ENCODE measurements at regions not wholly inside any gene's neighbourhood (a gene's known extent, or its start where the extent isn't known, plus 50 kb on each side); places are given as distances from the start of the nearest gene placed in this dataset.
A peak's percentile ranks its signal among the peaks of the same experiment; 100 is the strongest.
"Not testable (repeated sequence)": the region's sequence is repeated elsewhere in the genome, so short reads cannot be mapped to it uniquely, and the experiment has no call there.

- H3K36me3 ChIP-seq (replicated peaks; ENCODE audit: control insufficient read depth, insufficient read depth, low read length) = no peaks in the 10 kb centered on the region
- H3K27me3 ChIP-seq (ENCODE audit: control insufficient read depth, insufficient read depth, low read length) = no peaks in the 10 kb centered on the region
- no peak overlapping the region for H3K4me3 ChIP-seq (ENCODE audit: insufficient read depth, low read depth, low read length)
- no peak for DNase-seq
Measured at GRCh38 chrX:136975684-136976470, 57.9 kb downstream of the GPR101 start.

GRCh38 chrX:136967966-136968365, 65.8 kb downstream of the GPR101 start:
- DNase-seq = no peak
- no peaks in the 10 kb centered on the region for H3K27me3 ChIP-seq (ENCODE audit: control insufficient read depth, insufficient read depth, low read length)
- no peak overlapping the region for H3K4me3 ChIP-seq (ENCODE audit: insufficient read depth, low read depth, low read length)
- no peaks in the 10 kb centered on the region for H3K36me3 ChIP-seq (replicated peaks; ENCODE audit: control insufficient read depth, insufficient read depth, low read length)

- Histone ChIP-seq H3K4me3 (ENCODE audit: insufficient read depth, low read depth, low read length) (no peak overlapping the region), H3K27me3 (ENCODE audit: control insufficient read depth, insufficient read depth, low read length) (no peaks in the 10 kb centered on the region), H3K36me3 (replicated peaks; ENCODE audit: control insufficient read depth, insufficient read depth, low read length) (no peaks in the 10 kb centered on the region)
- no peak for DNase-seq
Measured at GRCh38 chrX:136963973-136964372, 69.8 kb downstream of the GPR101 start.

- no peak for DNase-seq
- Histone ChIP-seq H3K36me3 (replicated peaks; ENCODE audit: control insufficient read depth, insufficient read depth, low read length) (no peaks in the 10 kb centered on the region), H3K27me3 (ENCODE audit: control insufficient read depth, insufficient read depth, low read length) (no peaks in the 10 kb centered on the region), H3K4me3 (ENCODE audit: insufficient read depth, low read depth, low read length) (no peak overlapping the region)
Measured at GRCh38 chrX:136961594-136962135, 72.1 kb downstream of the GPR101 start.

- no peaks in the 10 kb centered on the region for H3K36me3 ChIP-seq (replicated peaks; ENCODE audit: control insufficient read depth, insufficient read depth, low read length)
- DNase-seq = peak; percentile 24
- no peaks in the 10 kb centered on the region for H3K27me3 ChIP-seq (ENCODE audit: control insufficient read depth, insufficient read depth, low read length)
- H3K4me3 ChIP-seq (ENCODE audit: insufficient read depth, low read depth, low read length) = no peak overlapping the region
Measured at GRCh38 chrX:136954930-136955329, 74.4 kb upstream of the RBMX start.

GRCh38 chrX:136953867-136954787, 73.6 kb upstream of the RBMX start:
- H3K27me3 ChIP-seq (ENCODE audit: control insufficient read depth, insufficient read depth, low read length) = no peaks in the 10 kb centered on the region
- no peak overlapping the region for H3K4me3 ChIP-seq (ENCODE audit: insufficient read depth, low read depth, low read length)
- peak; percentile 75 for DNase-seq
- no peaks in the 10 kb centered on the region for H3K36me3 ChIP-seq (replicated peaks; ENCODE audit: control insufficient read depth, insufficient read depth, low read length)

- H3K27me3 ChIP-seq (ENCODE audit: control insufficient read depth, insufficient read depth, low read length) = no peaks in the 10 kb centered on the region
- H3K36me3 ChIP-seq (replicated peaks; ENCODE audit: control insufficient read depth, insufficient read depth, low read length) = no peaks in the 10 kb centered on the region
- no peak overlapping the region for H3K4me3 ChIP-seq (ENCODE audit: insufficient read depth, low read depth, low read length)
- DNase-seq = no peak
Measured at GRCh38 chrX:136950211-136950610, 69.7 kb upstream of the RBMX start.

GRCh38 chrX:136941396-136942337, 61.1 kb upstream of the RBMX start:
- no peak for DNase-seq
- no peaks in the 10 kb centered on the region for H3K27me3 ChIP-seq (ENCODE audit: control insufficient read depth, insufficient read depth, low read length)
- H3K4me3 ChIP-seq (ENCODE audit: insufficient read depth, low read depth, low read length) = no peak overlapping the region
- no peaks in the 10 kb centered on the region for H3K36me3 ChIP-seq (replicated peaks; ENCODE audit: control insufficient read depth, insufficient read depth, low read length)

- Histone ChIP-seq H3K4me3 (ENCODE audit: insufficient read depth, low read depth, low read length) (no peak overlapping the region), H3K36me3 (replicated peaks; ENCODE audit: control insufficient read depth, insufficient read depth, low read length) (no peaks in the 10 kb centered on the region), H3K27me3 (ENCODE audit: control insufficient read depth, insufficient read depth, low read length) (no peaks in the 10 kb centered on the region)
- DNase-seq = no peak
Measured at GRCh38 chrX:136936183-136936549, 55.6 kb upstream of the RBMX start.

- H3K4me3 ChIP-seq (ENCODE audit: insufficient read depth, low read depth, low read length); H3K36me3 ChIP-seq (replicated peaks; ENCODE audit: control insufficient read depth, insufficient read depth, low read length); H3K27me3 ChIP-seq (ENCODE audit: control insufficient read depth, insufficient read depth, low read length); DNase-seq: not testable (repeated sequence)
Measured at GRCh38 chrX:136935533-136936182, 55.1 kb upstream of the RBMX start.

- H3K36me3 ChIP-seq (replicated peaks; ENCODE audit: control insufficient read depth, insufficient read depth, low read length); DNase-seq; H3K27me3 ChIP-seq (ENCODE audit: control insufficient read depth, insufficient read depth, low read length); H3K4me3 ChIP-seq (ENCODE audit: insufficient read depth, low read depth, low read length): not testable (repeated sequence)
Measured at GRCh38 chrX:136934652-136935051, 54.1 kb upstream of the RBMX start.

GRCh38 chrX:136933611-136934145, 53.2 kb upstream of the RBMX start:
- no peak for DNase-seq
- H3K4me3 ChIP-seq (ENCODE audit: insufficient read depth, low read depth, low read length) = no peak overlapping the region
- H3K27me3 ChIP-seq (ENCODE audit: control insufficient read depth, insufficient read depth, low read length) = no peaks in the 10 kb centered on the region
- no peaks in the 10 kb centered on the region for H3K36me3 ChIP-seq (replicated peaks; ENCODE audit: control insufficient read depth, insufficient read depth, low read length)

- H3K4me3 ChIP-seq (ENCODE audit: insufficient read depth, low read depth, low read length) = no peak overlapping the region
- no peaks in the 10 kb centered on the region for H3K36me3 ChIP-seq (replicated peaks; ENCODE audit: control insufficient read depth, insufficient read depth, low read length)
- DNase-seq = no peak
- no peaks in the 10 kb centered on the region for H3K27me3 ChIP-seq (ENCODE audit: control insufficient read depth, insufficient read depth, low read length)
Measured at GRCh38 chrX:136931661-136932060, 51.1 kb upstream of the RBMX start.

Data from H7 (cell line).